ENCODE measurements at regions not wholly inside any gene's neighbourhood (a gene's known extent, or its start where the extent isn't known, plus 50 kb on each side); places are given as distances from the start of the nearest gene placed in this dataset.
"Not testable (repeated sequence)": the region's sequence is repeated elsewhere in the genome, so short reads cannot be mapped to it uniquely, and the experiment has no call there.

DNA sequence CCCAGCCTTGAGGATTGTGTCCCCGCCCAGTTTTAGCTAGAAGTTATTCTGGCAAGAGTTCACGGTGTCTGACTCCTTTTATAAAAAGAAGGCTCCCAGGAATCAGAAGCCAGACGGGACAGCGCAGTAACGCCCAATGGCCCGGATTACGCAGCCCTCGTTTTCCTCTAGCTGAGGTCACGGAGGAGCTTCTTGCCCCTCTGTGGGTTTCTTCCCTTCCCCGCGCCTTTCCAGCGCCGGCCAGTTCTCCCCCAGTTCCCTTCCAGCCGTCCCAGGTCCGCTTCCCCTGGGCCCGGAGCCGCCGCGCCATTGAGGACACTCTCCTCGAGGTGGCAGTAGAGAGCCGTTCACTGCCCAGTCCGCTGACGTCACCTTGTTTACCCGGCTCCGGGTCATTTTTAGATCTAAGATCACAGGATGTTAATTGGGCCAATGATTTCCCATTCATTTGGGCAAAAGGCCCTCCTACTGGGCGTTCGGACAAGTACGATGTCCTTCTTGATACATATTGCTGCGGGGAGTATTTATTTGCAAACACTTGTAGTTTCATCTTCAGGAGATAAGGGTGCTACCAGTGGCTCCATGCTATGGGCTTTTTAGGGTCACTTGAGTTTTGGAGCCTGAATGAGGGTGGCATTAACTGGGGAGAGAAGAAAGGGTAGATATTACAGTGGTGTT, 81.5 kb upstream of the PPM1B start:
- peak overlapping the region in 3 of 5 donors; percentile 13 to 72 (median 27) for H3K27ac ChIP-seq
- H3K36me3 ChIP-seq (replicated peaks in 1 of 2) = no peaks in the 10 kb centered on the region
- no peaks in the 10 kb centered on the region for H3K27me3 ChIP-seq
- intact Hi-C loops (cut with DNase I) = loop anchor here (5.0 to 10.0 kb wide), 3 partner anchors 78 to 208 kb away; partner anchors contain the start of gene PPM1B (in 1 of the 2)
- peak overlapping the region in 1 of 4 donors; percentile 50 for H3K4me3 ChIP-seq
- no peaks in the 10 kb centered on the region for H3K9me3 ChIP-seq (replicated peaks in 1 of 3)
- TF ChIP-seq CTCF (IDR thresholded peaks at IDR 0.05) (peak; percentile 91 to 96 (median 94)), POLR2A (IDR thresholded peaks at IDR 0.05) (no peak)
- WGBS, 4 donors = 0 to 6% (median 4%) methylated on average over 21 to 29 of the region's 29 CpGs
- H3K4me1 ChIP-seq (replicated peaks in 1 of 2) = peaks cover 0 to 5% of the 10 kb centered on the region in 2 donors
- peak; percentile 78 to 96 (median 91) for DNase-seq

GRCh38 chr2:44087714-44088092, 81.0 kb upstream of the PPM1B start:
- Histone ChIP-seq H3K27ac (peak overlapping the region in 2 of 5 donors; percentile 27 to 72), H3K36me3 (replicated peaks in 1 of 2) (no peaks in the 10 kb centered on the region), H3K27me3 (no peaks in the 10 kb centered on the region), H3K4me1 (replicated peaks in 1 of 2) (peaks cover 0 to 5% of the 10 kb centered on the region in 2 donors), H3K4me3 (peak overlapping the region in 1 of 4 donors; percentile 50), H3K9me3 (replicated peaks in 1 of 3) (no peaks in the 10 kb centered on the region)
- no peak for TF ChIP-seq CTCF (IDR thresholded peaks at IDR 0.05)
- intact Hi-C loops (cut with DNase I) = loop anchor here (5.0 to 10.0 kb wide), 3 partner anchors 77 to 207 kb away; partner anchors contain the start of gene PPM1B (in 1 of the 2)
- no peak for DNase-seq
- 56 to 76% (median 60%) methylated on average over 4 of the region's 4 CpGs for WGBS, 4 donors

- H3K36me3 ChIP-seq (replicated peaks in 1 of 2); H3K27ac ChIP-seq; H3K27me3 ChIP-seq; H3K4me1 ChIP-seq (replicated peaks in 1 of 2); H3K9me3 ChIP-seq (replicated peaks in 1 of 3); DNase-seq; H3K4me3 ChIP-seq; intact Hi-C loops (cut with DNase I): not testable (repeated sequence)
- WGBS, 4 donors = 93 to 99% (median 96%) methylated on average over 5 of the region's 5 CpGs
These were observed 76.2 kb upstream of the PPM1B start for GRCh38 chr2:44092519-44092918.

DNA sequence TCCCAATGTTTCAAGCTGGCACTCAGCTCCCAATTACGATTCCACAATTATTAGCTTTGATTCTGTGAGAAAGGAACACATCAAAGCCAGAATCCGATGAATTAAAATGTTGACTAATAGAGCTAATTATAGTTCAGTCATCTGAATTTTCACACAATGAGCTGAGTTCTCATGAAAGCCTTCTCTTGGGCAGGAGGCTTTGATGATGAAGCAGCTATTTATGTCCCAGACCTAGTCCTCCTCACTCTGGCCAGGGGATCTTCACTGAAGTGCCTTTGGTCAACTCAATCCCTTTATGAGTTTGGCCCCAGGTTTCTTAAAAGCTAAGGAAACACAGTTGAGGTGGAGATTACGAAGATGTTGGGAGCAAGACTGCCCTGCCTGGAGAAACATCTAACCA, 74.7 kb upstream of the PPM1B start:
- DNase-seq = no peak
- no peak overlapping the region for H3K27ac ChIP-seq
- no peaks in the 10 kb centered on the region for H3K4me1 ChIP-seq (replicated peaks in 1 of 2)
- H3K9me3 ChIP-seq (replicated peaks in 1 of 3) = no peaks in the 10 kb centered on the region
- intact Hi-C loops (cut with DNase I) = no loop called here
- WGBS, 4 donors = 89 to 93% (median 91%) methylated on average over 3 of the region's 3 CpGs
- H3K4me3 ChIP-seq = no peak overlapping the region
- no peak for TF ChIP-seq POLR2A (IDR thresholded peaks at IDR 0.05)
- TF ChIP-seq CTCF (IDR thresholded peaks at IDR 0.05) = no peak
- H3K36me3 ChIP-seq (replicated peaks in 1 of 2) = no peaks in the 10 kb centered on the region
- H3K27me3 ChIP-seq = no peaks in the 10 kb centered on the region

All from adrenal gland (tissue), 9 donors.